ENCODE measurements at regions not wholly inside any gene's neighbourhood (a gene's known extent, or its start where the extent isn't known, plus 50 kb on each side); places are given as distances from the start of the nearest gene placed in this dataset.
A peak's percentile ranks its signal among the peaks of the same experiment; 100 is the strongest.

DNA sequence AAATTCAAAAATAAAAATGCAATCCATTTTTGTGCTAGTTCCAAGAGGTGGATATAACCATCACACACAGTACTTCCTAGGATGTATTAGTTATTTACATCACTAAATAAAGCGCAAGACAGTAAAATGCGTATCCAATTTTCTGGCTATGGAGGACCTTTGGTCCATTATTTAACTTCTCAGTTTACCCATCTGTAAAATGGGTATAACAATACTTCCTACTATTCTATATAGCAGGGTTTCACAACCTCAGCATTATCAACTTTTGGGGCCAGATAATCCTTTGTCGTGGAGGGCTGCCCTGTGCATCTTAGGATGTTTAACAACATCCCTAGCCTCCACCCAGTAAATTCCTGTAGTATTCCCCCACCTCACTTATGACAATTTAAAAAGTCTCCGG lies 275.1 kb upstream of the PKDCC start:
- POLR2A ChIA-PET = no interaction called here
- no peak for TF ChIP-seq CTCF (IDR thresholded peaks at IDR 0.05; ENCODE audit: control extremely low read depth, extremely low read depth, low read depth, missing control alignments)
- DNase-seq (ENCODE audit: extremely low spot score) = no peak

DNA sequence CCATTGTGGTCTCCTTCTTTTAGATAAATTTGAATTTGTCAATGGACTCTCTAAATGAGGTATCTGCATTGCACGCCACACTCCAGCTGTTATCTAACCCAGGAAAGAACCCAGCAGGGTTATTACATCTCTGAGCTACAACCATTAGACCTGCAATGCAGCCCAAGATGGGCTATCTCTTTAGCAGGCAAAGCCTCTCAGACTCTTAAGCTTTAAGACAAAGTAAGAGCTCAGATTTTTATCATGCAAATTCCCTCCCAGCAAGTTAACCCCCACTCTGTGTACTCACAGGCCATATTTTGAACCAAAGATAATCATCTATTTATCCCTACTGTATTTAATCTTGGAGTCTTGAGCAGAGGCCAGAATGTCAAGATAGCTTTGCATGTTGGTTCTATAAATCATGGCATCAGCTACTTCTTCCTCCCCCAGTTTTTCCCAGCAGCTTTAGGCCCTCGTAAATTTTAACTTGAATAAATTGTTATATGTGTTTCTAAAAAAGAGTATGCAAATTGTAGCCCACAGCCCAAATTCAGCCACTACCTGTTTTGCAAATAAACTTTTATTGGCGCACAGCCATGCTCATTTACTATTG lies 273.7 kb upstream of the PKDCC start:
- POLR2A ChIA-PET = no interaction called here
- CTCF ChIA-PET = interaction anchor here (0.8 to 2.5 kb wide), 3 partner anchors 9 to 280 kb away, joined by 3 to 8 read pairs (median 3); no protein-coding TSS in a partner anchor
- DNase-seq (ENCODE audit: extremely low spot score) = no peak
- no peak for TF ChIP-seq CTCF (IDR thresholded peaks at IDR 0.05; ENCODE audit: control extremely low read depth, extremely low read depth, low read depth, missing control alignments)

More for the DNA sequence above, 275.1 kb upstream of the PKDCC start:
- CTCF ChIA-PET = interaction anchor here (1.3 to 2.5 kb wide), 2 partner anchors 9 to 11 kb away, joined by 3 to 8 read pairs; no protein-coding TSS in a partner anchor

DNA sequence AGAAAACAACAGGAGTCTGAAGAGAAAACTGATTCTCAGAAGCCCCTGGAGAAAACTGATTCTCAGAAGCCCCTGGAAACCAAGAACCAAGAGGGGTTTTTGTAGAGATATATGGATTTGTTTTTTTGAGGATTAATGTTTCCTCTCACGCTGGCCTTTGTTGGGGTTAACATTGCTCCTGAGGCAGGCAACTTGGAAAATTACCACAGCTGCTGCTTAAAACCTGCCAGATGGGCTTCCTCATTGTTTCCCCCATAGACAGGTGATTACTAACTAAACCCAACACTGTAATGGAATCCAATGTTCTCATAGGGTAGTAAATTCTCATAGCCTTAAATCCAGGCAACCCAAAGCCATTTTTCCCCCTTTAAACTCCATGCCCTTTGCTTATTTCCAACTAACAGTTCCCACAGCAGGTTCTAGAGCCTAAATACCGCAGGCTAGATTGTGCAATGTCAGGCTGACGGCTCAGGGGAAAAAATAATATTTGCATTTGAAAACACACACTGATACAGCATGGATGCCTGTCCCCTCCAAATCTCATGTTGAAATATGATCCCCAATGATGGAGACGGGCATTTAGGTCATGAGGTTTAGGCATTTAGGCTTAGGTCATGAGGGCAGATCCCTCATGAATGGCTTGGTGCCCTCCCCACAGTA lies 272.3 kb upstream of the PKDCC start:
- POLR2A ChIA-PET = no interaction called here
- DNase-seq (ENCODE audit: extremely low spot score) = no peak
- TF ChIP-seq CTCF (IDR thresholded peaks at IDR 0.05; ENCODE audit: control extremely low read depth, extremely low read depth, low read depth, missing control alignments) = no peak
- CTCF ChIA-PET = no interaction called here

DNA sequence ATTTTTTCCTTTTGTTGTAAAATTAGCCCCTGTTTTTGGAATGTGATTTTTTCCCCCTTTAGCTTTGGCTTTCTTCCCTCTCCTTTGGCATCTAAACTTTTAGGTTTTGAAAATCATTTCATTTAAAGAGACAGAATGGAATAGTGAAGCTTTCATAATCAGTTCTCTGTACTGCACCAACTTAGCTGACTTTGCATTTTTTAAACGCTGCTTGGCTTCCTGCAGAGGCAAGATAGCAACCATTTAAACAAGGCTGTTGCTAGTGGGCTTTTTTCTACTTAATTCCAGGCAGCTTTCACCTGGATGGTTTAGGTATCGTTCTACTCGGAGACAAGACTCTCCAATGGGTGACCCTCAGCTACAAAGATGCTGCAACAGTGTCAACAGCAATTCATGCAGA lies 267.9 kb upstream of the PKDCC start:
- DNase-seq (ENCODE audit: extremely low spot score) = no peak
- POLR2A ChIA-PET = no interaction called here
- CTCF ChIA-PET = interaction anchor here (1.0 to 1.9 kb wide), 3 partner anchors 12 to 80 kb away, joined by 3 to 8 read pairs (median 3); no protein-coding TSS in a partner anchor
- no peak for TF ChIP-seq CTCF (IDR thresholded peaks at IDR 0.05; ENCODE audit: control extremely low read depth, extremely low read depth, low read depth, missing control alignments)

DNA sequence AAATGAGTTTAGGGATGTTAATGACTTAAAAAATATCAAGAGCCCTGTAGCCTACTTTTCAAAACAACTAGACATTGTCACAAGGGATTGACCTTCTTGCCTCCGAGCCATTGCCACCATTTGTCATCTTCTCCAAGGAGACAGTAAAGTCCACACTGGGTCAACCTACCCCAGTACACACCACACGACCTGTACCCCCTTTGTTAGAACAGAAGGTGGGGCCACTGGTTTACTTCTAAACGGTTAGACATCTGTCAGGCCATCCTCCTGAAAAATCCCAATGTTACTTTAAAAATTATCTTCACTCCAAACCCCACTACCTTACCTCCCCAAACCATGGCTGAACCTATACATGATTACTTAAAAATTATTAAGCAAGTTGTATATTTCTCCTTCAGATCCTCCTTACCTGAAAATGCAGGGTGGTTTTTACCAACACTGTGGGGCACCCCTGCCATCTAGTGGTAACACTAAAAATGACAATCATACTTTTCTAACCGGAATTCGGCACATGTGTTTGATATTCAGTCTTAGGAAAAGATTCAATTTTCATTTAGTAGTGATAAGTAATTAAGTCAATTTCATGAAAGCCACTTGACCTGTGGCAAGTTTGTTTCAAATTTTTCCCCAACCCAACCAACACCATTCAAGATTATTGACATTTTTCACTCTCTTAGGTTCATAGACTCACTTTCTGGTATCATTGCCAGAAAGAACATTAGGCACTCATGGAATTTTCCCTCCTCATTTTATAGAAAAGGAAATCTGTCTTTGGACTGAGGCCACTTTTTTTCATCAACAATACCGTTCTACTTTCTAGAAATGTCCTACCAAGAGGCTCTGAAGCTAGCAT lies 265.3 kb upstream of the PKDCC start:
- DNase-seq (ENCODE audit: extremely low spot score) = peak; percentile 34
- POLR2A ChIA-PET = no interaction called here
- CTCF ChIA-PET = interaction anchor here (0.8 to 1.7 kb wide), 9 partner anchors 9 to 1868 kb away, joined by 3 to 8 read pairs (median 3); no protein-coding TSS in a partner anchor
- peak; percentile 56 for TF ChIP-seq CTCF (IDR thresholded peaks at IDR 0.05; ENCODE audit: control extremely low read depth, extremely low read depth, low read depth, missing control alignments)

DNA sequence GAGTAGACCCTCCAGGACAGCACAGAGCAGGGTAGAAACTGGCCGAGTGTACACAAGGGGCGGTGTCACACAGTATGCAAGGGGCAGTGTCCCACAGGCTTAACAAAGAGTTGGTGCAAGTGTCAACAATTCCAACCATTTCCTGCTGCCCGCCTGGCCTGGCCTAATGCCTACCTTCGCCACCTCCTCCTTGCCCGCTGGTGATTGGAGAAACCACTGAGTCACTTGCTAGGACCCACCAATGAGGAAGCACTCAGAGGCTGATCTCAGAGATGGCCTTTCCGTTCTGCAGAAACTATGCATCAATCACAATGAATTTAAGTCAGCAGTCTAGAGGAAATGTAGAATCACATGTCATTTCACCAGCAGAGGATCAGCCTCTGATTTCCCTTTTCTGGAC lies 263.3 kb upstream of the PKDCC start:
- ChIA-PET POLR2A (no interaction called here), CTCF (interaction anchor here (1.6 kb wide), 1 partner anchor 370 kb away, joined by 11 read pairs; no protein-coding TSS in a partner anchor)
- no peak for TF ChIP-seq CTCF (IDR thresholded peaks at IDR 0.05; ENCODE audit: control extremely low read depth, extremely low read depth, low read depth, missing control alignments)
- DNase-seq (ENCODE audit: extremely low spot score) = no peak

Measured in GM10248 (cell line).